Fibroblast of peridontal ligament (primary cell): ENCODE measurements at regions not wholly inside any gene's neighbourhood (a gene's known extent, or its start where the extent isn't known, plus 50 kb on each side); places are given as distances from the start of the nearest gene placed in this dataset.

Experiments
- DNase-seq: peaks from one replicate; pipeline ENCODE4 v3.0.0-alpha.2; 2010; ENCODE audit errors: extremely low read depth

DNA sequence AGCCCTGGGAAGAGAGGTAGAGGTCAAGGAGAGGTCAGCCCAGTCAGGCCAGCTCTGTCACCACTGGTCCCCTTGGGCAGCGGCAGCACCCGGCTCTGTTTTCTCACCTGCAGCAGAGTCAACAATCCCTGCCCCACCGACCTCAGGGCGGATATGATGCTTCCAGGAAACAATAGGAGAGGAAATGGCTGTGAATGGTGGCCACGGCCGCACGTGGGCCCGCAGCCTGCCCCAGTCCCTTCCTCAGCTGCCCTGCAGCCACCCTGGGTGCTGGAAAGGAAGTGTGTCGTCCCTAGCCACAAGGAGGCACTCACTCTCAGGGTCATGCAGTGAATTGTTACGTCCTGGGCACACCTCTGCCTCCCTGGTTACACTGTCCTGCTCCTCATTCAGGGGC, 92.5 kb upstream of the ENPP6 start:
- no peak for DNase-seq

DNA sequence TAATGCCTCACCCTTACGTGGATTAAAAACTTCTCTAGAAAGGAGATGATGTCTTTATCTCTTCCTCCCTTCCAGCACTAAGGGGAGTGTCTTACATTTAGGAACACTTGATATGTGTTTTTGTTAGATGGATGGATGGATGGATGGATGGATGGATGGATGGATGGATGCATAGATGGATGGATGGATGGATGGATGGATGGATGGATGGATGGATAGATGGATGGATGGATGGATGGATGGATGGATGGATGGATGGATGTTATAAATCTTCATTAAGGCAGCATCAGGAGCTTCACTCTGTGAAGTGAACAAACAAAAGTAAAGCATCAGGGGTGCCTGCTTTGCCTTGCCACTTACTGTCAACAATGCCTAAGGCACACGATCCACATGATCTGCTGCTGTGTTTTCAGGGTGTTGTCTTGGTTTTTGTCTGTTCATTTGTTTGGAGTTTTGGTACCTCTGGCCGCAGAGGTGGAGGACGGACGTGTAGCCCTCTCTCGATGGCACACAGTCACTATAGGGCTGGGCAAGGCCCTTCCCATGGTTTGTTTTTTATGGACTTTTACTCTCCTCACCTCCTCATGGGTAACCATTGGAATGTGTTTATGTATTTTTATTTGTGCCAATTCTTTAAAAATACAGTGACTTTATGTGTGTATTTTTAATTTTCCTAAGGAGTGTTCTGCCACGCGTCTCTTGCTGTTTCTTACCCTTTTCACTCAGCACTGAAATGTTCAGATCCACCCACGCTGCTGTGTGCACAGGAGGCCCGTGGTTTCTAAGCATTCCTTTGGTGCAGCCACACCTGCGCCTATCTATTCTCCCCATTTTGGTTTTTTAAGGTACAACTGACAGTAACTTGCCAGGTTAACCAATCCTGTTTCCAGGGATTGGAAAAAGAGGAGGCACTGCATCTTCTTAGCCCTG, 91.8 kb upstream of the ENPP6 start:
- DNase-seq = no peak

DNA sequence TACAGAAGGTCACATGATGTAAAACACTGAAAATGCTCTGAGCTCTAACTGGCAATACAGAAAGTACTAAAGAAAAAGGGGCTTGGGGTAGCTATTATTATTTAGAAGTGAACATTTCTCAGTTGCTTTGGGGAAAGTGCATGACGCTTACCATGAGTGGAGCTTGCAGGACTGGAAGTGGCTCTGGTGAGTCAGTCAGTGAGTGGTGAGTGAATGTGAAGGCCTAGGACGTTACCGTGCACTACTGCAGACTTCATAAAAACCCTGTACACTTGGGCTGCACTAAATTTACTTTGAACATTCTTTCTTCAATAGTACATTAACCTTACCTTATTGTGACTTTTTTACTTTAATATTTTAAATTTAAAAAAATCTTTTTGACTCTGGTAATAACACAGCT, 89.3 kb upstream of the ENPP6 start:
- DNase-seq = peak; percentile 34

DNA sequence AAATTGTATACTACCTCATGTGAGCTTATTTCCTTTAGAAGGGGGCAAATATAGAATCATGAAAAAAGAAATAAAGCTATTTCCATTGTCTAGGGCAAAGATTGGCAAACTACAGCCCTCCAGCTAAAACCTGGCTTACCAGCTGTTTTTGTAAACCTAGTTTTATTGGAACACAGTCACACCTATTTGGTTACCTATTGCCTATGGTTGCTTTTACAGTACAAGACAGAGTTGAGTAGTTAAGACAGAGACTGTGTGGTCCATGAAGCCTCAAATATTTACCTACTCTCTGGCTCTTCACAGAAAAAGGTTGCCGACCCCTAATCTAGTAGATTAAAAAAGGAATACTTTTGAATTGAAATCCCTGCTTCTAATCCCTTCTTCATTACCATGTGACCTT, 88.8 kb upstream of the ENPP6 start:
- DNase-seq = no peak

DNA sequence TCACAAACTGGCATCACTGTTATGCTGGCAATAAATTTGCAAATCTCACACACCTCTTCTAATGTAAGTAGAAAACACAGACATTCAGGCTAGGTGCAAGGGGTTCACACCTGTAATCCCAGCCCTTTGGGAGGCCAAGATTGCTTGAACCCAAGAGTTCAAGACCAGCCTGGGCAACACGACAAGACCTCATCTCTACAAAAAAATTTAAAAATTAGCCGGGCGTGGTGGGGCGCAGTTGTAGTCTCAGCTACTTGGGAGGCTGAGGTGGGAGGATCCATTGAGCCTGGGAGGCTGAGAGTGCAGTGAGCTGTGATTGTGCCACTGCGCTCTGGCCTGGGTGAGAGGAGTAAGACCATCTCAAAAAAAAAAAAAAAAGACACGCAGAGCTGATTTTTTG, 83.1 kb upstream of the ENPP6 start:
- DNase-seq = no peak

DNA sequence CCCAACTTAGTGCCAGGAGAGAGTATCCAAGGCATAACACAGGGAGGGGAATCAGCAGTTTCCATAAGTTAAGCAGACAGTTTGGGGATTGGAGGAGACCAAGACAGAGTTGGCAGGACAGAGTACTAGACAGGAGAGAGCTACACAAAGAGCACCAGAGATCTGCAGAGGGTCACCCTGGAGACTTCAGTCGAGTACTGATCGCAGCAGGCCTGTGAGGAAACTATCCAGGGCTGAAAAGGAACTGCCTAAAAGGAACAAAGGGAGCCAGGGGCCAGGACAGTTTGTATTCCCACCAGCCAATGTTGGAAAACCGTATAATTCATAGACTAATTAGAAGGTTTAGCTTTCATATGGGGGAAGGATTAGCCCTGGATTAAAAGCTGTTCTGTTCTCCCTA, 80.6 kb upstream of the ENPP6 start:
- DNase-seq = peak; percentile 34

DNA sequence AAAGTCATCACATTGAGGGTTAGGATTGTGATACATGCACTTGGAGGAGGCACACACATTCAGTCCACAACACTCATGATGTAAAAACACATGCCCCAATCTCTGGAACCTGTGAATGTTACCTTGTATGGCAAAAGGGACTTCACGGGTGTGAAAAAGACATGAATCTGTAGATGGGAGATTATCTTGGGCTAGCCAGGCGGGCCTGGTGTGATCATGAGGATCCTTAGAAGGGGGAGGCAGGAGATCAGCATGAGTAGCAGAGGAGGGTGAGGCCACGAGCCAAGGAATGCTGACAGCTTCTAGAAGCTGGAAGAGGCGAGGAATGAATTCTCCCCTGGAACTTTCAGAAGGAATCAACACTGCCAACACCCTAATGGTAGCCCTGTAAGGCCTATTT, 77.5 kb upstream of the ENPP6 start:
- no peak for DNase-seq

DNA sequence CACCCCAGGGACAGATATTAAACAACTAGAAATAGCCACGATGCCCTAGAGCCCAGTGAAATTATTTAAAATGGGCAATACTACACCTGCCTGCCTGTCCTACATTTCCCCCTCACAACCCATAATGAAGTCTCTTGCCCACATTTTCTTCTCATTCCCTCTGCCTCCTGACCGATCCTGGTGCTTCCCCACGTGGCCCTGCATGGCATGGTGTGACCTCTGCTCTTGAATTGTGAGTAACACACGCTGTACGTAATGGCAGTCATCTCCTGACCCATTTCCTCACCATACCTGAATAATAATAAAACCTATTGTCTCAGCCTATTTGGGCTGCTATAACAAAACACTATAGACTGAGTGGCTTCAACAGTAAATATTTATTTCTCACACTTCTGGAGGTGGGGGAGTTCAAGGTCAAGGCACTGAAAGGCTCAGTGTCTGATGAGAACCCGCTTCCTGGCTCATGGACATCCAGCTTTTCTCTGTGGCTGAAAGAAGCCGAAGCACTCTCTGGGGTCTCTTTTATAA, 77.0 kb upstream of the ENPP6 start:
- no peak for DNase-seq

DNA sequence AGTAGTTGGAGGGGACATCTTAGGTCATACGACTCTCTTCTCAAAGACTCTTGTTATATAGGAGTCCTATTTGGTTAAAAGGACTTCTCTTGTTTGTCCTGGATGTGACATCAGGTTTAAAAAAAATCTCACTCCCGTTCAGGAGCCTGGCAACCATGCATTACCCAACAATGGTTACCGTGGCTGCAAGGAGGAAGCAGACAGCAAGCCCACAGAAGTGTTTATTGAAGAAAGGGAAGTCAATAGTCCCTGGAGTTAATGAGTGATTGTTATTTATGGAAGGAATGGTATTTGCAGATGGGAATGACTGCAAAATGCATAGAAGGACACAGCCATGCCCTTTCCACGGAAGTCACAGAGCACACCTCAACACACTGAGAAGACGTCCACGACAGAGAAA, 75.9 kb upstream of the ENPP6 start:
- DNase-seq = no peak

DNA sequence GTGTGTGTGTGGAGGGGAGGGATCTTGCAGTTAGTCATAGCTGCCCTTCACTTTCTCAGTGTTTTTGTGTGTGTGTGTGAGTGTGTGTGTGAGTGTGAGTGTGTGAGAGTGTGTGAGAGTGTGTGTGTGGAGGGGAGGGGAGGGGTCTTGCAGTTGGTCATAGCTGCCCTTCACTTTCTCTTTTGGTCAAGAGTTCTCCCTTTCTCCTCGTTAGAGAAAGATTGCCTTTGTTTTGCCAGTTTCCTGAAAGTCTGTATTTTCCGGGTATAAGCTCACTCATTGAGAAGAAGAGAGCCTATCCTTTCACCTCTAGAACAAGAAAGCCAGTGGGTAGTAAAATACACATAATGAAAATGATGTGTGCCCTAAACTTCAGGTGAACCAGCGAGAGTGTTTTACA, 75.2 kb upstream of the ENPP6 start:
- no peak for DNase-seq

DNA sequence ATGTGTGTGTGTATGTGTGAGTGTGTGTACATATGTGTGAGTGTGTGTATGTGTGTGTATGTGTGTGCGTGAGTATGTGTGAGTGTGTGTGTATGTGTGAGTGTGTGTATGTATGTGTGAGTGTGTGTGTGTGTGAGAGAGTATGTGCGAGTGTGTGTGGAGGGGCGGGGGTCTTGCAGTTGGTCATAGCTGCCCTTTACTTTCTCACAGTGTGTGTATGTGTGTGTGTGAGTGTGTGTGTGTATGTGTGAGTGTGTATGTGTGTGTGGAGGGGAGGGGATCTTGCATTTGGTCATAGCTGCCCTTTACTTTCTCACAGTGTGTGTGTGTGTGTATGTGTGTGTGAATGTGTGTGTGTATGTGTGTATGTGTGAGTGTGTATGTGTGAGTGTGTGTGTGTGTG, 74.8 kb upstream of the ENPP6 start:
- no peak for DNase-seq

DNA sequence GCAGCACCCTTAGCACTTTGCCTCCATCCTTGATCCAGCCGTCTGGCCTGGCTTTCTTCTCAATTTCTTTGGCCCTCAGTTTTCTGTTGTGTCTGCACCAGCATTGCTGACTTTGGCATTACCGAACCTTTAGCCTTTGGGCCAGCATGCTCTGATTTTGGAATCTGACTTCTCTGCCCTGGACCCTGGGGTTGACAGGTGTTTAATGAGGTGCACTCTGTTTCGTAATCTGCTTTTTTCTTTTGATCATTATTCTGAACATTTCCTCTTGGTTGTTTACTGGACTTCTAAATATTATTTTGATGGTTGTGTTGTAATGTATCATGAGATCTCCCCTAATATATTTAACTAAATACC, 71.5 kb upstream of the ENPP6 start:
- DNase-seq = no peak

DNA sequence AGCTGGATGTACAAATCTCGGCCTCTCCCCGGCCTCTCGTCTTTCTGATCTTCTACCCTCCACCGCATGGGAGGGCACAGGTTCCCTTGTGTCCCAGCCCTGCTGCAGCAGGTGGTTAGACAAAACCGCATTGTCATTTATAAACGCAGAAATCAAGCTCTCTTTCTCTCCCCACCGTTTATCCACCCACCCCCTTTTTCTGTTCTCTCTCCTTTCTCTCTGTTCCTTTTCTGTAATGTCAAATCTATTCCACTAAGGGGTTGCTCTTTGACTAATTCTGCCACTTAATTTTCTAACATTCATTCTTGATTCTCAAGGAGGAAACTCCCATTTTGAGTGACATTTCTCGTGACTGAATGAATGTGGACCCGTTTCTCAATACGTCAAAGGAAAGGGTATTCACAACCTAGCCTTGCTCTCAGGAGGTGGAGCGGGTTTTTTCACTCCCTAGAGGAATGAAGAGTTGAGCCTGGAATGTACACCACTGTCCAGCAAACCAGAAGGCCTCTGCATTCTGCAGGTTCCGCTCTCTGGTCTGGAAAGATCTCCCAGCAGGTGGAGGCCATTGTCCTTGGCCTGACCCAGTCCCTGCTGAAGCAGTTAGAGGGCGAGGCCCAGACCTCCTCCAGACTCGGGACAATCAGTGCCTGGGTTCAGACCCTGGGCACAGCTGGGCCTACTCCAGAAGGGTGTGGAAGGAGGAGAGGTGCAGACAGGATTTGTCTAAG, 70.9 kb upstream of the ENPP6 start:
- no peak for DNase-seq

DNA sequence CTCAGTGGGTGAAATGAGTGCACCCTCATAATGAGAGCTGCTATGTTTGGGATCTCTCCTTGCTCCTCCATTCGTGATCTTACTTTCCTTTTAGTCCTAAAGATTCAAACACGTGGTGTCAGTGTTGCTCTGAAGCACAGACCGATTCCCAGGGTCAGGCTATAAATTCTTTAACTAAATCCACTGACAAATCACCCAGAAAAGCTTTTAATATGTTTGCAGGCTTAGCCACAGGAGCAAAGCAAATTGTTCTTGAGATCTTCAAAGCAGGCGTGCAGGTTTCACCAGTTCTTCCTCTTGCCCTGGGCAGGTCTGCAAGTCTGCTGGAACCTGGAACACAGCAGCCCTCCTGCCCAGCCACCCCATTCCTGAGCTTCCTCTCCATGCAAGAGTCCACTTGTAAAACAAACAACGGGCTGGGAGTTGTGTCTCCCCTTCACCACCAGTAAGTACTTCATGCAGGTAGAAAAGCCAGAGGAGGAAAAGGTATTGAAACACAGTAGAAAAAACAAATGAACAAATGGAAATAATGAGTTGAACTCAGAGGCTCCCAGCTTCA, 70.1 kb upstream of the ENPP6 start:
- peak; percentile 87 for DNase-seq

DNA sequence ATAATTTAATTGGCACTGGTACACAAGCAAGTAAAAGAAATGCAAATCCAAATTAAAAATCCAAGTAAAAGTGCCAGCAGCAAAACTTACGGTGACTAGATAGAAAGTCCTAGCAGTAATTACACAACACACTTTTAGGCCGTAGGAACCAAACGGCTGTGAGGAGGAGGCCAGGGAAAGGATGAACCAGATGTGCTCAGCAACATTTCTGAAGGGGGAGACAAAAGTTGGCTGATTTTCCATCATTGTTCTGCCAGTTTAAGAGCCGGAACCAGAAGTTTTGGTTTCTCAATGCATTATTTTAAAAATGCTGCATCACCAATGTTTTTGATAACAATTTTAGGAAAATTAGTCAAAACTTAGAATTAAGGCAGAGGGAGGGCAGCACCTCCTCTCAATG, 68.7 kb upstream of the ENPP6 start:
- no peak for DNase-seq

DNA sequence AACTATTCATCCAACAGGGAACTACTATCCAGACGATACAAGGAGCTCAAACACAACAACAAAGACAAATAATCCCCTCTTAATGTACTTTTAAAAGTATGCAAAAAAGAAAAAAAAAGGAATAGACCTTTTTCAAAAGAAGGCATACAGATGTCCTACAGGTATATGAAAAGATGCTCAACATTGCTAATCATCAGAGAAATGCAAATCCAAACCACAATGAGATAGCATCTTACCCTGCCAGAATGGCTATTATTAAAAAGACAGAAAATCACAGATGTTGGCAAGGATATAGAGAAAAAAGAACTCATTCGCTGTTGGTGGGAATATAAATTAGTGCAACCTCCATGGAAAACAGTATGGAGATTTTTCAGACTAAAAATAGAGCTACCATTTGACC, 67.1 kb upstream of the ENPP6 start:
- DNase-seq = no peak

DNA sequence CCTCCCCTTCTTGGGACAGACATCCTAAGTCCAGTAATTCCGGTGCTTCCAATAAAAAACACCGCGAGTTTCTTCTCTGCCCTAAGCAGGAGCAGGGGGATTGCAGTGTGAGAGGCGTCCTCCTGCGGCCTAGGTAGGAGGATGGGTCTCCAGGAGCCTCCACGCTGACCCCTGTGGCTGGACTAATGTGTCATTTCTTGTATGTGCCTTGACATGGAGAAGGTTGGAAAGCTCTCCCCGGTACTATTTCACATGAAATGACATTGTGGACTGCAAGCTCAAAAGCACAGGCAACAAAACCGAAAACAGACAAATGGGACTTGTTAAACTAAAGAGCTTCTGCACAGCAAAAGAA, 66.6 kb upstream of the ENPP6 start:
- DNase-seq = no peak

DNA sequence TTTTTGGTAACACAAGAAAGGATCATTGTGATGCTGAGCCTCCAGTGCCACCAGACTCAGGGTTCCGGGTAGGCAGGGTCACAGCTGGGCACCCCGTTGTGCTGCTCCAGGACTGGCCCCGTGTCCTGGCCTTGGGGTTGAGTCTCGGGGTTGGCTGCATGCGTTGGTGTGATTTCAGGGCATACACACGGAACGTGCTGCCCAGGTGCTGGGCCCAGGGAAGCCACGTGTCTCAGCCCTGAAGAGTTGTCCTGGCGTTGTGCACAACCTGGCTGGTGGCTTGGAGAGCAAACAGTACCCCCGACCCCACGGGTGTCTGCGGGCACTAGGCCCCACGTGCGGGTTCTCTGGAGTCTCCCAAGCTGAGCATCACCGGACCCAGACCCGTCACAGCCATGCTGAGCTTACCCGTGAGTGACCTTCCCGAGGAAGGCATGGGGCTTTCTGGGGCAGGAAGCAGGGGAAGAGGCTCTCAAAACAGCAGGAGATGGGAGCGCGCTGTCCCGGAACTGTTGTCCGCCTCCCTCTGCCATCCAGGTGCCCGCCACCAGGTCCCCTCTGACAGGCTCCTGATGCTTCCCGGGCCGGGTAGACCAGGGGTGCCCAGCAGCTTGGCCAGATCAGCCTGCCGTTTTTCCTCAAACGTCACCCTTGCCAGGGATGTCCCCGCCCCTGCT, 66.1 kb upstream of the ENPP6 start:
- no peak for DNase-seq

DNA sequence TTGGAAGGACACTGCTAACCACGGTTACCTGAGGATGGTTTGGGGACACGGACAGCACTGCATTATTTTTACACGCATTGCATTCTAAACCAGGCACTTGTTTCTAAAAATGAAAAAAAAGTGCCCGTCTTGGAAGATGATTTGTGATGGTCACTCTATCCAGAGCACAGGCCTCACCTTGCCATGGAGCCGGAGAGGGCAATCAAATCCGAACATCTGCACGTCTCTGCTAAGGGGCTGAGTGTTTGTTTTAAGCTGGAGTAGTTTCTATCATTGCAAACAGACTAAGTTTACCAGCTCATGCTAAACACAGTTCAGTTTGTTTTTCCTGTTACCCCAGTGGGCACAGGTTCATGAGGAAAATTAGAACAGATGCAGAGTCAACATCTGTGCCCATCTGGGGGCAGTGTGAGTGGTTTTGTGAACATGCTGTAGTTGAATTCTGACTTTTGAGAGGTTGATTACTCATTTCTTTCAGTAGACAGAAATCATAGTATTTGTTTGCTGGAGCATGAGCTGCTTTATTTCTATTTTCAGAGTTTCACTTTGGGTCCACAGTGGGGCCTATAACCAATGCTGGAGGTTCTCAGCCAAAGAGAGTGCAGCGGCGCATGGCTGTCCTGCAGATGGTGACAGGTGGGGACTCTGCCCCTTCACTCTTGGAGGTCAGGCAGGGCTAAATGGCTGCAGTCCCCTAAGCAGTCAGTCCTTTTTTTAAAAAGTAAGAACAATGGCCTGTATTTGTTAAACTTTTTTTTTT, 65.4 kb upstream of the ENPP6 start:
- peak; percentile 56 for DNase-seq

DNA sequence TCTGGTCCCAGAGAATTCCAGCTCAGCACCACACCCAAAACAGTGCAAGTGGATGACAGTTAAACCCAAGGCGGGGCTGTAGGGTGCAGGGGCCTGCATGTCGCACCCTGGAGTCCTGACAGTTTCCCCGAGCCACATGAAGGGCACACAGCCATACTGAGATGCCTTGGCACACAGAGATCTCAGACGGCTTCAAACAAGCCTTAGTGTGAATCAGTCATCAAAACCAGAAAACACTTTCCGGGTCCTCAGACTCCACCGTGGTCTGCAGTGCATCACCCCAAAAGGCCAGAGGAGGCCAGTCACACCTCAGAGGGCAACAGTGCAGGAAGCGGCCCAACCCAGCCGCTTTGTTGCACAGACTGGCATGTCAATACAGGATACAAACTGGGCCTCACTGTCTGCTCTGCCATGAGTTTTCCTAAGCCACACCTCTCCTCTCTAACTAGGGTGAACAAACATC, 64.6 kb upstream of the ENPP6 start:
- DNase-seq = no peak
